SH-SY5Y (cell line): ENCODE measurements at regions not wholly inside any gene's neighbourhood (a gene's known extent, or its start where the extent isn't known, plus 50 kb on each side); places are given as distances from the start of the nearest gene placed in this dataset.

ENCODE experiments used
- GATA2 ChIP-seq: IDR thresholded peaks from 2 replicates; pipeline ENCODE4 v1.6.1; 2011; ENCODE audit warnings: mild to moderate bottlenecking, low read depth, low read length
- GATA3 ChIP-seq: IDR thresholded peaks from 2 replicates; pipeline ENCODE4 v1.6.1; 2011; ENCODE audit warnings: low read depth, mild to moderate bottlenecking, low read length, moderate library complexity

DNA sequence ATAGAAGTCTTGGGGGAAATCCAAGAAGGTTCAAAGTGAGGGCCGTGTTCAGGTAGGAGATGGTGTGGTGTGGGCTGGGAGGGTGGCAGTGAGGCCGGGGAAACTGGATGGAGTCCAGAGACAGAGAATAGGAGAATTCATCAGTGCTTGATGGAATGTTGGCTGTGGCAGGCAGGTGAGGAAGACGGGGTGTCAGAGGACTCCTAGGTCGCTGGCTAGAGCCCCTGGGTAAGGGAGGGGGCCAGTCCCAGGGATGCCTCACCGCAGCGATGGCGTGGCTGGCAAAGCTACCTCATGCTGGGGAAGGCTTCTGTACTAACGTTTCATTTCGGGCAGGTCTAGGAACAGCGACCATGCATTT, 373.0 kb downstream of the RPS24 start:
- no peak for TF ChIP-seq GATA3
- no peak for TF ChIP-seq GATA2
